GM23248 (cell line): ENCODE measurements at regions not wholly inside any gene's neighbourhood (a gene's known extent, or its start where the extent isn't known, plus 50 kb on each side); places are given as distances from the start of the nearest gene placed in this dataset.

Experiments
- EZH2 ChIP-seq: fragments of 200-600 bp; sonication (generic); IDR thresholded peaks from 2 replicates; pipeline ENCODE4 v1.6.1; 2018; ENCODE audit warnings: antibody characterized with exemption, mild to moderate bottlenecking; ENCODE audit not compliant: insufficient read depth, poor library complexity, severe bottlenecking
- EZH2phosphoT487 ChIP-seq: fragments of 200-600 bp; sonication (generic); IDR thresholded peaks from 2 replicates; pipeline ENCODE4 v1.6.1; 2018; ENCODE audit warnings: antibody characterized with exemption, moderate library complexity, mild to moderate bottlenecking, low read depth; ENCODE audit not compliant: insufficient read depth

DNA sequence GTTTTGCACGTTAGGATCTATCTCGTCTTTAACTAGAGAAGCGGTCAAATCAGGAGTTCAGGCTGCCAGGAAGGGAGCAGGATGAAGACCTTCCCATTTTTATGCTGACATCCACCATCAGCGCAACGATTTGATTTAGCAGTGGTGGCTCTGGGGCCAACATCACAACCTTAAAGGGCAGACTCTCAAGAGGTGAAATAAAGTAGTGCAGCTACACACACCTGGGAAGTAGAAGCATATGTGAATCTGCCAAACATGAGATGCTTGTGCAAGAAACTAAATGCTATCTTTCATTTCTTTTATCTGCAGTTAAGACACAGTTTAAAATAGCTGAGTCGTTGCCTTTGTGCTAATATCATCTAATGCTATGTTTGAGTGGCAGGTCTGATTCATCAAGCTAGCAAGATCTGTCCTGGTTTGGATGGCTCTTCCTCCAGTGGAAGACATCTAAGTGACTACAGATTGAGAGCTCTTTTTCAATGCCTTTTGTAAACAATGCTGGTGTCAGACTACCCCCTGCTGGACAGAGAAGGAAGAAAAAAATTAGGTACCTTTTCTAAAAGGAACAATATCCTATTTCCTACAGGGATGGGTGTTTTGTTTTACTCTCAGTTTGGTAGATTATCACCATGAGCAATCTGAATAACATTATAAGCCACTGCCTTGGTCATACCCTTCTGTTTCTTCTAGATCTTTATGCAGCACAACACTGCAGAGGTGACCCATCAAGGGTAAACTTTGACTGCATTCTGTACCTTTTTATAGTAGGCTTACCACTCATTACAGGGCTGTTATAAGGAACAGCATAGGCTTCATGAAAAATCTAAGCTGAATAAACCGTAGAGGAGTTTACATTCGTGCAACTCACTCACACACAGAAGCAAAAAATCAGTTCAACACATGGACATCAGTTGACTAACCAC is 171.6 kb upstream of the FBXL4 start:
- TF ChIP-seq EZH2 (no peak), EZH2phosphoT487 (no peak)
